RPMI7951 (cell line): ENCODE measurements at regions not wholly inside any gene's neighbourhood (a gene's known extent, or its start where the extent isn't known, plus 50 kb on each side); places are given as distances from the start of the nearest gene placed in this dataset.
A peak's percentile ranks its signal among the peaks of the same experiment; 100 is the strongest.
"Not testable (repeated sequence)": the region's sequence is repeated elsewhere in the genome, so short reads cannot be mapped to it uniquely, and the experiment has no call there.

Experiments
- DNase-seq: peaks from one replicate; pipeline ENCODE4 v3.0.0-alpha.2; 2012; ENCODE audit warnings: low read depth

- DNase-seq: no peak
These were observed 94.7 kb upstream of the FOXN2 start for GRCh38 chr2:48219555-48220436.

- no peak for DNase-seq
These were observed 94.0 kb upstream of the FOXN2 start for GRCh38 chr2:48220501-48220900.

- DNase-seq: no peak
These were observed 92.5 kb upstream of the FOXN2 start for GRCh38 chr2:48221846-48222516.

GRCh38 chr2:48227617-48228344, 86.7 kb upstream of the FOXN2 start:
- no peak for DNase-seq

- no peak for DNase-seq
These were observed 86.2 kb upstream of the FOXN2 start for GRCh38 chr2:48228345-48228684.

DNA sequence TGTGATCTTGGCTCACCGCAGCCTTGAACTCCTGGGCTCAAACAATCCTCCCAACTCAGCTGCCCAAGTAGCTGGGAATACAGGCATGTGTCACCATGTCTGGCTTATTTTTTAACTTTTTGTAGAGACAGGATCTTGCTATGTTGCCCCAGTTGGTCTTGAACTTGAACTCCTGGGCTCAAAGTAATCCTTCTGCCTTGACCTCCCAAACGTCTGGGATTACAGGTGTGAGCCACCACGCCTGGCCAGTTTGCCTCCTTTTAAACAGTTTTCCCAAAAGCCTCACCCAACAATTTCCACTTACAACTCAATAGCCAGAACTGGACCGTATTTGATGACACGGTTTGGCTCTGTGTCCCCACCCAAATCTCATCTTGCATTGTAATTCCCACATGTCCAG, 85.4 kb upstream of the FOXN2 start:
- no peak for DNase-seq

- no peak for DNase-seq
These were observed 83.6 kb upstream of the FOXN2 start for GRCh38 chr2:48230834-48231233.

DNA sequence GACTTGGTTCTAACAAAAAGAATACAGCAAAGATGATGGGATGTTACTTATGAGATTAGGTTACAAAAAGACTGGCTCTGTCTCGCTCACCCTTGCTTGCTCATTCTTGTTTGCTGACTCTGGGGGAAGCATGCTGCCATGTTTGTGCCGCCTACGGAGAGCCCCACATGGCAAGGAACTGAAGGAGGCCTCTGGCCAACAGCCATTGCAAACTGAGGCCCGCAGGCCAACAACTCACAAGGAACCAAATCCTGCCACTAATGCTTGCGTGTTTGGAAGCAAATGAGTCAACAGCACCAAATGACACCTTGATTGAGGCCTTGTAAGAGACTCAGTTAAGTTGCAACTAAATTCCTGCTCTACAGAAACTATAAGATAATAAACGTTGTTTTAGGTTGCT, 82.1 kb upstream of the FOXN2 start:
- DNase-seq: peak; percentile 13

GRCh38 chr2:48233005-48233404, 81.5 kb upstream of the FOXN2 start:
- DNase-seq: no peak

DNA sequence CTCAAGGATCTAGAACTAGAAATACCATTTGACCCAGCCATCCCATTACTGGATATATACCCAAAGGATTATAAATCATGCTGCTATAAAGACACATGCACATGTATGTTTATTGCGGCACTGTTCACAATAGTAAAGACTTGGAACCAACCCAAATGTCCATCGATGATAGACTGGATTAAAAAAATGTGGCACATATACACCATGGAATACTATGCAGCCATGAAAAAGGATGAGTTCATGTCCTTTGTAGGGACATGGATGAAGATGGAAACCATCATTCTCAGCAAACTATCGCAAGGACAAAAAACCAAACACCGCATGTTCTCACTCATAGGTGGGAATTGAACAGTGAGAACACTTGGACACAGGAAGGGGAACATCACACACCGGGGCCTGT, 80.7 kb upstream of the FOXN2 start:
- not testable (repeated sequence) for DNase-seq

- no peak for DNase-seq
These were observed 79.4 kb upstream of the FOXN2 start for GRCh38 chr2:48235076-48235475.

DNA sequence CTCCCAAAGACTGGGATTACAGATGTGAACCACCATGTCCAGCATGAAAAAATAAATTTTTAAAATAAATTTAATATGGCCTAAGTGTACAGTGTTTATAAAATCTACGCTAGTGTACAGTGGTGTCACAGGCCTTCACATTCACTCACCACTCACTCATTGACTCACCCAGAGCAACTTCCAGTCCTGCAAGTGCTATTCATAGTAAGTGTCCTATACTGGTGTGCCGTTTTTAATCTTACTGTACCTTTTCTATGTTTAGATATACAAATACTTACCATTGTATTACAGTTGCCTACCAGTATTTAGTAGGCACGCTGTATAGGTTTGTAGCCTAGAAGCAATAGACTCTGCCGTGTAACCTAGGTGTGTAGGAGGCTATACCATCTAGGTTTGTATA, 76.1 kb upstream of the FOXN2 start:
- DNase-seq: no peak

DNA sequence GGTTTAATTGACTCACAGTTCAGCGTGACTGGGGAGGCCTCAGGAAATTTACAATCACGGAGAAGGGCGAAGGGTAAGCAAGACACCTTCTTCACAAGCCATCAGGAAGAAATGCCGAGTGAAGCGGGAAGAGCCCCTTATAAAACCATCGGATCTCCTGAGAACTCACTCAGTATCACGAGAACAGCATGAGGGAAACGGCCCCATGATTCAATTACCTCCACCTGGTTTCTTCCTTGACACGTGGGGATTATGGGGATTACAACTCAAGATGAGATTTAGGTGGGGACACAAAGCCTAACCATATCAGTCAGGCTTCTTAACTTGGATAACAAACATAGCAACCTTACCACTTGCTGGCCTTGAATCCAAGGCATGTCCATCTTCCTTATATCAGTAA, 73.6 kb upstream of the FOXN2 start:
- DNase-seq: no peak

GRCh38 chr2:48247206-48247605, 67.3 kb upstream of the FOXN2 start:
- DNase-seq: peak; percentile 18

- peak; percentile 92 for DNase-seq
These were observed 66.1 kb upstream of the FOXN2 start for GRCh38 chr2:48248251-48248933.

DNA sequence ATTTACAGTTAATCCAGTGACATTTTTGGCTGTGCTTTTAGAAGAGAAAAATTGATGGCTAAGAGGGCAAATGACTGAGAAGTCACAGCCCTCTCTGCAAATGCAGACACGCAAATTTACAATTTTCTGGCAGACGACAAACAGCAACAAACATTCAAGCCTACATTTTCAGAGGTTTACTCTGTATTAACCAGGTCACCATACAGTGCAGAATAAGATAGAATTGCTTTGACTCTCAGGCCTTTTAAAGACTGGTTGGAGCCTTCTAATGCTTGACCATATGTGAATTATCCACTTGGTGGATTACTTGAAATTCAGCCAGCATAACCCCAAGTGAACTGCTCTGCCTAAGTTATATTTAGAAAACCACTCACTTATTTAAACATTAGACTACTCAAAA, 65.5 kb upstream of the FOXN2 start:
- DNase-seq: peak; percentile 82

DNA sequence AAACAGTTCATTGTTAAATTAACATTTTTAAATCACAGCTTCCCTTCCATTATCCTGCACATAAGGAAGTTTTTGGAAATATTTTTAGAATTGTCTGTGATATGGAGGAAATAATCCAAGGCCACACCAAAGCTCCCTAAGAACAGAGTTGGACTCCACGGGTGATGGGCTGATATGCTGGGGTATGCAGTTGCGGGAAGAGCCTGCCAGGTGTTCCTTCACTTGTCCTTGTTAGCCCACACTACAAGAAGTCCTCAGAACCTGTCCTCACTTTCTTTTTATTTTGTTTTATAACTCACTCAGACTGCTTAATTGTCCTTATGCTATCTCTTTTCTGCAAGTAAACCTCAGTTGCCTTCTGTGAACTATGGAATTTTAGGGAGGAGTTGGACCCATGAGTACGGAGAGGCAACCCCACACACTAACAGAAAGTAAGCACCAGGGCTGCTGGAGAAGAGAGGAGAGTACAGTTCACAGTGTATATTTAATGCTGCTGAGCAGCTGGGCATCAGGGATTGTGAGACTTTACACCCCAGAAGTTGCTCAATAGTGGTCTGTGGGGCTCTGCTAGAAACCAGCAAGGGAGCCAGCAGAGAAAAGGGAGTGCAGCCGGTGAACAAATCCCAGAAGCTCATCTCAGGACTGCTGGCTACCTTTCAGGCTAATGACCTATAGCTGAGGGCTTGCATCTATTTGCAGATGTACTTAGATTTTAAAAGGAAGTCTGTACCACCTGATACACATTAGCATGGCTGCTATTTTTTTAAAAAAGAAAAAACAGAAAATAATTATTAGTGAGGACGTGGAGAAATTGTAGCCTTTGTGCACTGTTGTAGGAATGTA, 64.6 kb upstream of the FOXN2 start:
- peak; percentile 48 for DNase-seq

DNA sequence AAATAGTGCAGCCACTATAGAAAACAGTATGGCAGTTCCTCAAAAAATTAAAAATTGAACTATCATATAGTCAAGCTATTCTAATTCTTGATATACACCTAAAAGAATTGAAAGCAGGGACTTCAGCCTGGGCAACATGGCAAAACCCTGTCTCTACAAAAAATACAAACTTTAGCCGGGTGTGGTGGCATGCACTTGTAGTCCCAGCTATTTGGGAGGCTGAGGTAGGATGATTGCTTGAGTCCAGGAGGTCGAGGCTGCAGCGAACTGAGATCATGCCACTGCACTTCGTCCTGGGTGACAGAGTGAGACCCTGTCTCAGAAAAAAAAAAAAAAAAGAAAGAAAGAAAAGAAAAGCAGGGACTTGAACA, 64.0 kb upstream of the FOXN2 start:
- DNase-seq: no peak

DNA sequence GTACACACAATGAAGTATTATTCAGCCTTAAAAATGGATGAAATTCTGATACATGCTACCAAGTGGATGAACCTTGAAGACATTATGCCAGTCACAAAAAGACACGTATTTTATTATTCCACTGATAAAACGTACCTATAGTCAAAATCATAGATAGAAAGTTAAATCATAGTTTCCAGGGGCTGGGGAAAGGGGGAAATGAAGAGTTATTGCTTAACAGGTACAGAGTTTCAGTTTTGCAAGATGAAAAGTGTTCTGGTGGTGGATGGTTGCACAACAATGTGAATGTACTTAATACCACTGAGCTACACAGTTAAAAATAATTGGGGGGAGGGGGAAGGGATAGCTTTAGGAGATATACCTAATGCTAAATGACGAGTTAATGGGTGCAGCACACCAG, 63.5 kb upstream of the FOXN2 start:
- no peak for DNase-seq

GRCh38 chr2:48251437-48252148, 62.9 kb upstream of the FOXN2 start:
- DNase-seq: no peak

- DNase-seq: no peak
These were observed 61.2 kb upstream of the FOXN2 start for GRCh38 chr2:48253301-48253700.
